Lung (tissue), 11 donors: ENCODE measurements at regions not wholly inside any gene's neighbourhood (a gene's known extent, or its start where the extent isn't known, plus 50 kb on each side); places are given as distances from the start of the nearest gene placed in this dataset.

ENCODE experiments used
- ATAC-seq: fragments of 200-7000 bp; cut with Tn5 transposase; one replicate; pipeline ENCODE4 v1.9.1; 2020; ENCODE audit warnings: moderate number of reproducible peaks; ENCODE audit not compliant: insufficient read depth, low FRiP score
- DNase-seq, 3 donors: peaks; one replicate each; pipeline ENCODE4 v3.0.0-alpha.2; 2013 to 2017
- H3K27ac ChIP-seq, 2 donors: one replicate each; pipeline ENCODE4 v1.5.1; 2013; ENCODE audit warnings: mild to moderate bottlenecking in 2 of 2, moderate library complexity in 2 of 2, control low read depth in 1 of 2, inconsistent platforms in 1 of 2, low read depth in 1 of 2, low read length in 1 of 2
- H3K27me3 ChIP-seq, 3 donors: one replicate each; pipeline ENCODE4 v1.5.1; 2013; ENCODE audit warnings: low read length in 2 of 3; ENCODE audit not compliant: control insufficient read depth in 3 of 3, insufficient read depth in 3 of 3
- H3K36me3 ChIP-seq, 4 donors: one replicate each; pipeline ENCODE4 v1.5.1; 2013; ENCODE audit warnings: low read length in 4 of 4, mild to moderate bottlenecking in 1 of 4, moderate library complexity in 1 of 4; ENCODE audit not compliant: control insufficient read depth in 4 of 4, insufficient read depth in 4 of 4
- H3K4me1 ChIP-seq, 5 donors: one replicate each; pipeline ENCODE4 v1.5.1; 2013; ENCODE audit warnings: low read length in 5 of 5, mild to moderate bottlenecking in 2 of 5, moderate library complexity in 1 of 5; ENCODE audit not compliant: control insufficient read depth in 5 of 5, insufficient read depth in 5 of 5
- H3K4me3 ChIP-seq: one replicate; pipeline ENCODE4 v1.5.1; 2013; ENCODE audit warnings: mild to moderate bottlenecking, control low read depth, moderate library complexity
- H3K9ac ChIP-seq, 2 donors: one replicate each; pipeline ENCODE4 v1.5.1; 2013; ENCODE audit warnings: low read length in 2 of 2, control low read depth in 1 of 2; ENCODE audit not compliant: insufficient read depth in 1 of 2
- H3K9me3 ChIP-seq, 4 donors: one replicate each; pipeline ENCODE4 v1.5.1; 2013; ENCODE audit warnings: low read length in 3 of 4, mild to moderate bottlenecking in 1 of 4, moderate library complexity in 1 of 4; ENCODE audit not compliant: control insufficient read depth in 4 of 4, insufficient read depth in 3 of 4
- WGBS, 2 donors: extraction: QIAGEN DNeasy Blood & Tissue Kit; methylation state at CpG; one replicate each; pipeline ENCODE4 v1.1.7; 2013; 5-methylcytosine and 5-hydroxymethylcytosine counted together
- TF ChIP-seq, protein P1 (sequence below): IDR thresholded peaks from 2 replicates; pipeline ENCODE4 v1.5.1; 2012; ENCODE audit warnings: mild to moderate bottlenecking; ENCODE audit errors: control extremely low read depth, extremely low read depth
- donor health status: control.
- donor health status: control.
- donor health status: Bipolar disorder and iron deficiency.
- donor health status: healthy.
- donor health status: DM: yes; HTN: yes; CAD: no.

DNA sequence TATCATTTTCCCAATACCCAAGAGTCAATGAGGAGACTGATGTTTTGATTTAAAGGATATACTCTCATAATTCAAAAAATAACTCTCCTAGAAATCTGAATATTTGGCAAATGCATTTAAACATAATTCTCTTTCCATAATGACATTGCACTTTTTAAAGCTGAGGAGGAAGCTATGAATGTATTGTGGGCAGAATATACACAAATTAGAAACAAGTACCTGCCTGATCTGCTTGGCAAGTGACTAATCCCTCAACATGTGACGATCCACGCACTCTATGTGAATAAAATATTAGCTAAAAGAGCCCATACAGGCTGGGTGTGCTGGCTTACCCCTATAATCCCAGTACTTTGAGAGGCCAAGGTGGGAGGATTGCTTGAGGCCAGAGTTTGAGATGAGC, 88.3 kb upstream of the CCDC28A start:
- no peak for ATAC-seq
- Histone ChIP-seq H3K27me3 (no peaks in the 10 kb centered on the region), H3K27ac (no peak overlapping the region), H3K9me3 (no peaks in the 10 kb centered on the region), H3K36me3 (no peaks in the 10 kb centered on the region), H3K4me1 (peaks cover 0 to 27% (median 0%) of the 10 kb centered on the region in 5 donors), H3K4me3 (no peak overlapping the region), H3K9ac (no peak overlapping the region)
- DNase-seq: no peak
- WGBS, 2 donors: 41 to 68% methylated on average over 2 of the region's 2 CpGs
- TF ChIP-seq, protein P1, sequence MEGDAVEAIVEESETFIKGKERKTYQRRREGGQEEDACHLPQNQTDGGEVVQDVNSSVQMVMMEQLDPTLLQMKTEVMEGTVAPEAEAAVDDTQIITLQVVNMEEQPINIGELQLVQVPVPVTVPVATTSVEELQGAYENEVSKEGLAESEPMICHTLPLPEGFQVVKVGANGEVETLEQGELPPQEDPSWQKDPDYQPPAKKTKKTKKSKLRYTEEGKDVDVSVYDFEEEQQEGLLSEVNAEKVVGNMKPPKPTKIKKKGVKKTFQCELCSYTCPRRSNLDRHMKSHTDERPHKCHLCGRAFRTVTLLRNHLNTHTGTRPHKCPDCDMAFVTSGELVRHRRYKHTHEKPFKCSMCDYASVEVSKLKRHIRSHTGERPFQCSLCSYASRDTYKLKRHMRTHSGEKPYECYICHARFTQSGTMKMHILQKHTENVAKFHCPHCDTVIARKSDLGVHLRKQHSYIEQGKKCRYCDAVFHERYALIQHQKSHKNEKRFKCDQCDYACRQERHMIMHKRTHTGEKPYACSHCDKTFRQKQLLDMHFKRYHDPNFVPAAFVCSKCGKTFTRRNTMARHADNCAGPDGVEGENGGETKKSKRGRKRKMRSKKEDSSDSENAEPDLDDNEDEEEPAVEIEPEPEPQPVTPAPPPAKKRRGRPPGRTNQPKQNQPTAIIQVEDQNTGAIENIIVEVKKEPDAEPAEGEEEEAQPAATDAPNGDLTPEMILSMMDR: no peak

DNA sequence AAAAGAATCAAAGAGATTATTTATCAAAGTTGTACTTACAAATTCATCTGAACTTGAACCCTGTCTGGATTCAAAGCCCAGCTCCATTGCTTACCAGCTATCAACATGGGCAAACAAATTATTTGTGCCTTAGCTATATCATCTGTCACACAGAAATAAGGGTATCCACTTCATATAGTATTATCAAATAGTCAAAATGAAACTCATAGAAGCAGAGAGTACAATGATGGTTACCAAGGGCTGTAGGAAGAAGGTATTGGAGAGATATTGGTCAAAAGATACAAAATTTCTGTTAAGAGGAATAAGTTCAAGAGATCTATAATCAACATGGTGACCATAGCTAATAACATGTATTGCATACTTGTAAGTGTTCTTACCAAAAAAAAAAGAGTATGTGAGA, 87.8 kb upstream of the CCDC28A start:
- H3K36me3 ChIP-seq: no peaks in the 10 kb centered on the region
- DNase-seq: no peak
- H3K27ac ChIP-seq: no peak overlapping the region
- no peak for ATAC-seq
- H3K9ac ChIP-seq: no peak overlapping the region
- peaks cover 0 to 22% (median 0%) of the 10 kb centered on the region in 5 donors for H3K4me1 ChIP-seq
- H3K27me3 ChIP-seq: no peaks in the 10 kb centered on the region
- no peaks in the 10 kb centered on the region for H3K9me3 ChIP-seq
- H3K4me3 ChIP-seq: no peak overlapping the region
- TF ChIP-seq, protein P1: no peak

DNA sequence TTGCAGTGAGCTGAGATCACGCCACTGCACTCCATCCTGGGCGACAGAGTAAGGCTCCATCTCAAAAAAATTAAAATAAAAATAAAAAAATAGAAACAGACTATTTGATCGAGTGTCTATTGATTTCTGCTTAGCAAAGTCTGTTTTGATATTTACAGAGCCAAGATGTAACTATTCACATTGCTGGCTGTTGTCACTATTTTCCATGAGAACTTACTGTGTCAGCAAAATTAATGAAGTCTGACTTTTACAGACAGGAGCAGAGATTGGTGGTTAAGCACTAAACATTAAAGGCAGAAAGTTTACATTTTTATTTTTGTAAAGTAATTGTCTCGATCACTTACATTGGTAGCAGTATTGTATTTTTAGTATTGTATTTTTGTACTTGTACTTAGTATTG, 85.0 kb upstream of the CCDC28A start:
- no peak overlapping the region for H3K4me3 ChIP-seq
- H3K36me3 ChIP-seq: no peaks in the 10 kb centered on the region
- H3K4me1 ChIP-seq: peaks cover 0 to 7% (median 6%) of the 10 kb centered on the region in 5 donors
- WGBS, 2 donors: 85 to 91% methylated on average over 4 of the region's 4 CpGs
- ATAC-seq (no peak), DNase-seq (no peak)
- no peak overlapping the region for H3K9ac ChIP-seq
- no peaks in the 10 kb centered on the region for H3K27me3 ChIP-seq
- no peak overlapping the region for H3K27ac ChIP-seq
- H3K9me3 ChIP-seq: no peaks in the 10 kb centered on the region
- TF ChIP-seq, protein P1: no peak

DNA sequence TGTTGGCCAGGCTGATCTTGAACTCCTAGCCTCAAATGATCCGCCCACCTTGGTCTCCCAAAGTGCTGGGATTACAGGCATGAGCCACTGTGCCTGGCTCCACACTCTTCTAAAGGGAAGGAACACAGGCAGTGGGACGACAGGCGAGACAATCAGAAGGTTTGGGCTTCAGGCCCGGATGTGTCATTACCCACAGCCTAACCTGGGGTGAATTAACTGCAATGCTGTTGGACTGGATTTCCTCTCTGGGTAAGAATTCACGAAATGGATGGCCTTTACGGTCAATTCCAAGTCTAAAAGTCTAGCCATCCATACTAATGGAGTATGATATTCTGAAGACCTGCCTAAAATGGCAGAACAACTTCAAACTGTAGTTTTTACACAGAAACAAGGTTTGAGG, 83.7 kb upstream of the CCDC28A start:
- WGBS, 2 donors: 94 to 96% methylated on average over 6 of the region's 6 CpGs
- no peaks in the 10 kb centered on the region for H3K9me3 ChIP-seq
- no peak overlapping the region for H3K9ac ChIP-seq
- H3K4me1 ChIP-seq: peaks cover 0 to 11% (median 4%) of the 10 kb centered on the region in 5 donors
- no peaks in the 10 kb centered on the region for H3K27me3 ChIP-seq
- DNase-seq (no peak), ATAC-seq (no peak)
- no peak overlapping the region for H3K27ac ChIP-seq
- no peak overlapping the region for H3K4me3 ChIP-seq
- no peaks in the 10 kb centered on the region for H3K36me3 ChIP-seq
- TF ChIP-seq, protein P1: no peak
